ENCODE measurements at regions not wholly inside any gene's neighbourhood (a gene's known extent, or its start where the extent isn't known, plus 50 kb on each side); places are given as distances from the start of the nearest gene placed in this dataset.

DNA sequence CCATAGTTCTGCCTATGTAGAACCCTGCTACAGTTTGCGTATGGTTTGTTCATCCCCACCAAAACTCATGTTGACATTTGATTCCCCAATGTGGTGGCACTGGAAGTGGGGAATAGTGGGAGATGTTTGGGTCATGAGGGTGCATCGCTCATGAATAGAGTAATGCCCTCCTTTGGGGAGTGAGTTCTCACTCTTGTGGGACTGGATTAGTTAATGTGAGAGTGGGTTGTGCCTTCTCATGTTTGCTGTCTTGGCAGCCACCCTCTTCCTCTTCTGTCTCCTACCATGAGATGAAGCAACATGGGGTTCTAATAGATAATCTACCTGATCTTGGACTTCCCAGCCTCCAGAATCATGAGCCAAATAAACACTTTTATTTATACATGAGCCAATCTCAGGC is 237.2 kb upstream of the APCDD1 start:
- Mint-ChIP-seq H3K4me3 (no peak overlapping the region), H3K9me3 (peaks cover 43% of the 10 kb centered on the region), H3K27ac (no peak overlapping the region), H3K27me3 (ENCODE audit: insufficient read depth, low read depth, poor library complexity) (no peaks in the 10 kb centered on the region), H3K36me3 (ENCODE audit: low read depth) (peaks cover 15% of the 10 kb centered on the region), H3K4me1 (peaks cover 2% of the 10 kb centered on the region; the same call in 2 of the 3 replicates)
- H3K4me3 ChIP-seq: no peak overlapping the region
- H3K79me2 ChIP-seq (replicated peaks; ENCODE audit: insufficient read depth): no peaks in the 10 kb centered on the region
- no peak overlapping the region for H2AFZ ChIP-seq
- no peak overlapping the region for H3K27ac ChIP-seq (ENCODE audit: low read depth)
- H3K4me1 ChIP-seq (ENCODE audit: insufficient read depth): no peaks in the 10 kb centered on the region
- no peaks in the 10 kb centered on the region for H3F3A ChIP-seq (replicated peaks; ENCODE audit: low read depth)
- ATAC-seq (no peak), DNase-seq (ENCODE audit: low spot score) (no peak)
- peaks cover 9% of the 10 kb centered on the region; the same call in 1 of the 2 replicates for H3K9me2 ChIP-seq (ENCODE audit: insufficient read depth)
- TF ChIP-seq CREB1 (CRISPR knock-in tag; IDR thresholded peaks at IDR 0.05; ENCODE audit: low read depth): no peak
- no peak overlapping the region for H3K4me2 ChIP-seq
- H3K36me3 ChIP-seq (ENCODE audit: insufficient read depth): no peaks in the 10 kb centered on the region
- H3K27me3 ChIP-seq (ENCODE audit: insufficient read depth): no peaks in the 10 kb centered on the region
- H4K20me1 ChIP-seq (replicated peaks; ENCODE audit: insufficient read depth): no peaks in the 10 kb centered on the region

DNA sequence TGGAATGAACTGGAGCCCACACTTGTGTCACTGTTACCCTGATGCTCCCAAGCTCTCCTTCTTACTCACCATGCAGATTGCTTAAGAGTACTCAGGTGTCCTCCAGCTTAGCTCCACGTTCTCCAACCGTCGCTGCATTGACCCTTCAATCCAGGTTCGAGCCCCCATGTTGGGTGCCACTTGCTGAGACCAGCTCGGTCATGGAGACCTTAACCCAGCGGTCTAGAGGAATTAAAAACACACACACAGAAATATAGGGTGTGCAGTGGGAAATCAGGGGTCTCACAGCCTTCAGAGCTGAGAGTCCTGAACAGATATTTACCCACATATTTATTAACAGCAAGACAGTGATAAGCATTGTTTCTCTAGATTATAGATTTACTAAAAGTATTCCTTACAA is 229.1 kb upstream of the APCDD1 start:
- Histone ChIP-seq H2AFZ (no peak overlapping the region), H4K20me1 (replicated peaks; ENCODE audit: insufficient read depth) (no peaks in the 10 kb centered on the region), H3K79me2 (replicated peaks; ENCODE audit: insufficient read depth) (no peaks in the 10 kb centered on the region), H3K36me3 (ENCODE audit: insufficient read depth) (peaks cover 7% of the 10 kb centered on the region; the same call in 1 of the 2 replicates), H3K4me2 (no peak overlapping the region), H3K27ac (ENCODE audit: low read depth) (no peak overlapping the region), H3F3A (replicated peaks; ENCODE audit: low read depth) (no peaks in the 10 kb centered on the region), H3K4me3 (no peak overlapping the region), H3K27me3 (ENCODE audit: insufficient read depth) (no peaks in the 10 kb centered on the region), H3K9me2 (ENCODE audit: insufficient read depth) (no peaks in the 10 kb centered on the region), H3K4me1 (ENCODE audit: insufficient read depth) (no peaks in the 10 kb centered on the region)
- H3K4me1 Mint-ChIP-seq: peaks cover 9% of the 10 kb centered on the region; the same call in 2 of the 3 replicates
- no peak overlapping the region for H3K27ac Mint-ChIP-seq
- H3K4me3 Mint-ChIP-seq: no peak overlapping the region
- peaks cover 21% of the 10 kb centered on the region for H3K36me3 Mint-ChIP-seq (ENCODE audit: low read depth)
- ATAC-seq: no peak
- H3K27me3 Mint-ChIP-seq (ENCODE audit: insufficient read depth, low read depth, poor library complexity): peaks cover 8% of the 10 kb centered on the region
- DNase-seq (ENCODE audit: low spot score): no peak
- TF ChIP-seq, protein P1, sequence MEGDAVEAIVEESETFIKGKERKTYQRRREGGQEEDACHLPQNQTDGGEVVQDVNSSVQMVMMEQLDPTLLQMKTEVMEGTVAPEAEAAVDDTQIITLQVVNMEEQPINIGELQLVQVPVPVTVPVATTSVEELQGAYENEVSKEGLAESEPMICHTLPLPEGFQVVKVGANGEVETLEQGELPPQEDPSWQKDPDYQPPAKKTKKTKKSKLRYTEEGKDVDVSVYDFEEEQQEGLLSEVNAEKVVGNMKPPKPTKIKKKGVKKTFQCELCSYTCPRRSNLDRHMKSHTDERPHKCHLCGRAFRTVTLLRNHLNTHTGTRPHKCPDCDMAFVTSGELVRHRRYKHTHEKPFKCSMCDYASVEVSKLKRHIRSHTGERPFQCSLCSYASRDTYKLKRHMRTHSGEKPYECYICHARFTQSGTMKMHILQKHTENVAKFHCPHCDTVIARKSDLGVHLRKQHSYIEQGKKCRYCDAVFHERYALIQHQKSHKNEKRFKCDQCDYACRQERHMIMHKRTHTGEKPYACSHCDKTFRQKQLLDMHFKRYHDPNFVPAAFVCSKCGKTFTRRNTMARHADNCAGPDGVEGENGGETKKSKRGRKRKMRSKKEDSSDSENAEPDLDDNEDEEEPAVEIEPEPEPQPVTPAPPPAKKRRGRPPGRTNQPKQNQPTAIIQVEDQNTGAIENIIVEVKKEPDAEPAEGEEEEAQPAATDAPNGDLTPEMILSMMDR (conservative IDR thresholded peaks at IDR 0.05; ENCODE audit: low read depth in 2 of 2): no peak
- TF ChIP-seq, protein P2, sequence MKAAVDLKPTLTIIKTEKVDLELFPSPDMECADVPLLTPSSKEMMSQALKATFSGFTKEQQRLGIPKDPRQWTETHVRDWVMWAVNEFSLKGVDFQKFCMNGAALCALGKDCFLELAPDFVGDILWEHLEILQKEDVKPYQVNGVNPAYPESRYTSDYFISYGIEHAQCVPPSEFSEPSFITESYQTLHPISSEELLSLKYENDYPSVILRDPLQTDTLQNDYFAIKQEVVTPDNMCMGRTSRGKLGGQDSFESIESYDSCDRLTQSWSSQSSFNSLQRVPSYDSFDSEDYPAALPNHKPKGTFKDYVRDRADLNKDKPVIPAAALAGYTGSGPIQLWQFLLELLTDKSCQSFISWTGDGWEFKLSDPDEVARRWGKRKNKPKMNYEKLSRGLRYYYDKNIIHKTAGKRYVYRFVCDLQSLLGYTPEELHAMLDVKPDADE (IDR thresholded peaks at IDR 0.05): no peak
- TF ChIP-seq REST (IDR thresholded peaks at IDR 0.05; ENCODE audit: unreplicated experiment) (no peak), STAT1 (IDR thresholded peaks at IDR 0.05; ENCODE audit: unreplicated experiment) (no peak), POLR2AphosphoS5 (IDR thresholded peaks at IDR 0.05; ENCODE audit: low read depth) (no peak), EZH2phosphoT487 (IDR thresholded peaks at IDR 0.05; ENCODE audit: unreplicated experiment) (no peak)
- peaks cover 47% of the 10 kb centered on the region for H3K9me3 Mint-ChIP-seq
